Hippocampal formation (tissue), 2 donors: ENCODE measurements at regions not wholly inside any gene's neighbourhood (a gene's known extent, or its start where the extent isn't known, plus 50 kb on each side); places are given as distances from the start of the nearest gene placed in this dataset.
"Not testable (repeated sequence)": the region's sequence is repeated elsewhere in the genome, so short reads cannot be mapped to it uniquely, and the experiment has no call there.

Experiments
- DNase-seq, 2 donors: peaks; one replicate each; lab custom pipeline; 2025; lab: John Stamatoyannopoulos, UW

DNA sequence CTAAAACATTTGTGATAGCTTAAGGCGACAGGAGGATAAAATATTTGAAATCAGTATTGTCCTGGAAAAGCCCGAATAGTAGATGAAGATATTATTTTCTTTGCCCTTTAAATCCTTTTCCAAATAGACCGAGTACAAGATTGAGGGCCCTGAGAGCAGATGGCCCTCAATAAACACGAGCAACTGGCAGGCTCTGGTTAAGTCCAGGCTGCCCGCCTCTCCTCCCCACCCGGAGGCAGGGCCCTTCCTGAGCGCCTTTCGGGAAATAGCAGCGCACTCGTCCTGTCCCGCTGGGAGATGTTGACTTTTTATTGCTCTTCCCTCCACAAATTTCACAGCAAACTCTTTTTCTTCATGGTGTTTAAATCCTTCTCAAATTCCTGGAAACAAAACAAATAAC, 50.8 kb upstream of the MAX start:
- DNase-seq = no peak

DNA sequence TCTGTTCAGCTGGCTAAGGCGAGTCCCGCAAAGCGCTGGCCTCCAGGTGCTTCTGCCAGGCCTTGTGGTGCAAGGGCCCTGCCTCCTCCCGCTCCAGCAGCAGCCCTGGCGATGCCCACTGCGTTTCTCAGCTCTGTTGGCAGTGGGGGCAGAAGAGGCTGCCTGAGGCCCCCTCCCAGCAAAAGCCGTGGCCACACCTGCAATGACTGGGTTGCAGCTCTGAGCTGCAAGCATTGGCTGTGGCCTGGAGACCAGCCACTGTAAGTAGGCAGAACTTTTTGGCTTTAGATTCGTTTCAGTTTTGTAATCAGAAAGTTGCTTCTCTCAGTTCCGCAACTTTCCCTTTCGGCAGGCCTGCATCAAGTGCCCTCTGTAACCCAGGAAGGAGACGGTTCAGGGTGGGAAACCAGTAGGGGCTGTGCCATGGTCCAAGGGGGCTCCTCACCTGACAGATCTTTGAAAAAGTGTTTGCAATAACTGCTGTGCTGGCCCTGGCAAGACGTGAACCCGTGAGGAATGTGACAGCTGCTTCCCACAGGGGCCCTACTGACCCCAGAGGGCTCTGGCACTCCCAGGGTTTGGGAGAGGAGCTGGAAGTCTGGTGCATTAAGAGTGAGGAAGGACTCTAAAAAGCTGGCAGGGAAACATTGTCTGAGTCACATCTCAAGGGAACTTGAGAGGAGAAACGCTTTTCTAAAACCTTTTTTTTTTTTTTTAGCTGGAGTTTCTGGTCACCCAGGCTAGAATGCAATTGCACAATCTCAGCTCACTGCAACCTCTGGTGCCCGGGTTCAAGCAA, 54.5 kb upstream of the MAX start:
- peak in 1 of 2 donors; percentile 15 for DNase-seq

GRCh38 chr14:65159281-65160062, 57.2 kb upstream of the MAX start:
- no peak for DNase-seq

- no peak for DNase-seq
Measured at GRCh38 chr14:65160091-65160490, 57.8 kb upstream of the MAX start.

DNA sequence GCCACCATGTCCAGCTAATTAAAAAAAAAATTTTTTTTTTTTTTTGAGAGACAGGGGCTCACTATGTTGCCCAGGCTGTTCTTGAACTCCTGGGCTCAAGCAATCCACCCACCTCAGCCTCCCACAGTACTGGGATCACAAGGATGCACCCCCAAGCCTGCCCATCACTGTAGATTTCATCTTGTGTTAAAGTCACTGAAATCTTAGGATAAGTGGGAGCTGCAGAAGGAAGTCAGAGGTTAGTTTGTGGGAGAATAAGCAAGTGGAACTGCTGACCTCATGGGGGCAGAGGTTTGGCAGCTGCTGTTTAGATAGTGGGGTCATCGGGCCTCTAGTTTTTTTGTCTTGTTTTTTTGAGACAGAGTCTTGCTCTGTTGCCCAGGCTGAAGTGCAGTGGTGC, 59.7 kb upstream of the MAX start:
- no peak for DNase-seq

DNA sequence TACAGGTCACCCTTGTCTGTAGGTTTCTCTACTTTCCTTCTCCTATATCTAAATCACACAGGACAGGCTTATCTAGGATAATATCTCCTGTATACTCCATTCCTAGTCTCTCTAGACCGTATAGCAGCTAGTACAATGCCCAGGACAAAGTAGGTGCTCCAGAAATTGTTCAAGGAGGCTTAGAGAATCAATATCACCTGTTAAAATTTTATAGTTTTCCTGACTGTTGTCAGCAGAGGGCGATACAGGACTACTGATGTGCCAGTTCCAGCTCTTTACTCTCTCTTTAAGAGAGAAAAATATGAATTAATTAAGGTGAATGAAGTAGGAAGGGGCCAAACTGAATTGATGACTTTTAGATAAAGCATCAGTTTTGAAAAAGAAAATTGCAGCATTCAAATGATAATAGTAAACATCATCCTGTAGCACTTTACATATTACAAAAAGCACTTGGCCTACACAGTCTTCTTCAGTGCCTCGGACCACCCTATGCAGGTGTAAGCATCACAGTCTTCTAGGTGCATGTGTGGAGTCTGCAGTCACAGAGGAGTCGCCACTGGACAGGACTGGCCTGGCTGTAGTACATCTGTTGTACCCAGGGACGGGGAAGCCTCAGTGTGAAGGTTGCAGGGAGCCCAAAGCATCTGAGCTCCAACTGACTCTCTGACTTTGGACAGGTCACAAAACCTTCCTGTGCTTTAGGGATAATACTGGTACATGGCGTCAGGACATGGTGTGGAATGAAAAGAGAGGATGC, 61.9 kb upstream of the MAX start:
- peak in 1 of 2 donors; percentile 69 for DNase-seq

GRCh38 chr14:65164825-65165135, 62.5 kb upstream of the MAX start:
- no peak for DNase-seq

DNA sequence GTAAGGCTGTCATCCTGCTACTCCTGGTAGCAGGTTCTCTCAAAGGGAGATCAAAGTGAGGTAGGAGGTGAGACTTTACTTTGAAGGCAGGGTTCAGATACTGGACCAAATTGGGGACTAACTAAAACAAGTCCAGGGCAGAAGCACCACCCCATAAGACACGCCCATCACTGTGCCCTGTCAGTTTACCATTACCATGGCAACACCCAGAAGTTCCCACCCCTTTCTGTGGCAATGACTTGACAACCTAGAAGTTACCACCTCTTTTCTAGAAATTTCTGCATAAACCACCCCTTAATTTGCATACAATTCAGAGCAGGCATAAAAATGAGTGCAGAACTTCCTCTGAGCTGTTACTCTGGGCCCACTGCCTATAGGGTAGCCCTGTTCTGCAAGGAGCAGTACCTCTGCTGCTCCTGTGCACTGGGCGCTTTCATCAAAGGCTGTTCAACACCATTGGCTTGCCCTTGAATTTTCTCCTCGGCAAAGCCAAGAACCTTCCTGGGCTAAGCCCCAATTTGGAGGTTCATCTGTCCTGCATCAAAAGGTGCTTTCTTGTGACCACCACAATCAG, 64.8 kb upstream of the MAX start:
- no peak for DNase-seq

DNA sequence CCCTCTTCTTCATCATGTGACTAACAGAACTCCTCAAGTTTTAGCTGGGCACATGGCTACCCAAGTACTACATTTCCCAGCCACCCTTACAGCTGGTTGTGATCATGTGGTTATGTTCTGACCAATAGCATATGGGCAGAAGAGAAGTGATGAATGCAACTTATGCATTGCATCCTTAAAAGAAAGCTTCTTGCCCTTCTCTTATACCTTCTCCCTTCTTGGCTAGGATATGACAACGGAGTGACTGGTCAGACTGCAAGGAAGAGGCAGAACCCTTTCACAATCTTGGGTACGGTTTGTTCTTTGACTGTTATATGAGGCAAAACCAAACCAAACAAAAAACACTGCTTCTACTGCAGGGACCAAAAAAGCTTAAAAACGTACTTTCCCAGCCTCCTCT, 66.5 kb upstream of the MAX start:
- peak in 1 of 2 donors; percentile 77 for DNase-seq

GRCh38 chr14:65169351-65169750, 67.0 kb upstream of the MAX start:
- DNase-seq = peak; percentile 32 to 77

GRCh38 chr14:65170318-65170717, 68.0 kb upstream of the MAX start:
- DNase-seq = peak; percentile 11 to 63

DNA sequence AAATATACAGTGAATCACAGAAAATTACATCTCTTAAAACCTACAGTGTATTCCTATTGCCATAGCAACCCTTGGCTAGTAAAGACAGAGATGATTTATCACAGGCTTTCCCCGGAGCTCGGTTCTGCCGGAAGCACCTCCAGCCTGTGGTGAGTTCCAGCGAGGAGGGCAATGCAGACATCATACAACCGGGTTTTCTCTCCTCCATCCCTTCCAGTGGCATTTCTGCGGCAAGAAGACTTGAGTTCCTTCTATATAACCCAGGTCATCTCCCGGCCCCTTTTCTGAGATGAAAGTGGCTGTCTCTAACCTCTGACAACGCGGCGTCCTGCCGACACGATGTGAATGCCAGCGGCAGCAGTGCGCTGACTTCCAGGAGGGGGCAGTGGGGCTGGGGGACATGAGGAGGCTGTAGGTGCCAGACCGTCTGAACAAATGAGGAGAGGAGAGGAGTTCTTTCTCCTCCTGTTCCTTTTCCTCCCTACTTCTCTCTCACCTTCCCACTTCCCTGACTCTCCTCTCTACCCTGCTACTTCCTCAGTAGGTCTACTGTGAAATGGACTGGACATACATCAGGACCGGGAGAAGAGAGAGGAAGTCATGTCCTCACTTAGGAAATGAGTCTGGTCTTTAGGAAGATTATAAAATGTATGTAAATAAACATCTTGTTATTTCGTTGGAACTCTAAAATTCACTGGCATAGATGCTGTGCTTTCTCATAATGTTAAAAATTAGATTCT, 68.6 kb upstream of the MAX start:
- DNase-seq = peak; percentile 60 to 67

DNA sequence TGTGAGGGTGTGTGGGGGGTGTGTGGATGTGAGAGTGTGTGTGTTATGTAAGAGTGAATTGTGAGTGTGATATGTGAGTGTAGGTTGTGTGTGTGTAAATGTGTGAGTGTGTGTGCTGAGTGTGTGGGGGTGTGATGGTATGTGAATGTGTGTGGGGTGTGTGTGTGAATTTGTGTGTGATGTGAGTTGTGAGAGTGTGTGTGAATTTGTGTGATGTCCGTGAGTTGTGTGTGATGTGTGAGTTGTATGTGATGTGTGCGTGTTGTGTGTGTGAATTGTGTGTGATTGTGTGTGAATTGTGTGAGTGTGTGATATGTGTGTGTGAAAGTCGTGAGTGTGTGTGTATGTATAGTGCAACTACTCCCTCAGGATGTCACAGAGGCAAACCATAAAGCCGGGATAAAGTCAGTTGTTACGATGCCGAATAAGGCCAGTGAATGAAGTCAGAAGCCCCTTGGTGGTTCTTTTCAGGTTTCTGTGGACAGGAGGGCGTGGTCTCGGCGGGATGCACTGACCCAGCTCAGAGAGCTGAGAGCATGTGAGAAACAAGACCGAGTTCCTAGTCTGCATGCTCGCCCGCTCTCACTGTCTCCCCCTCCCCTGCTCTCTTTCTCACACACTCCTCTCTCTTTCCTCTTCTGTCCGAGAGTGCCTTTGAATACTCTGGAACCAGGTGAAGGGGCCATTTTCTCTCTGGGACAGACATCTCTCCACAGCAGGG, 71.8 kb upstream of the MAX start:
- DNase-seq = no peak

GRCh38 chr14:65174783-65175182, 72.5 kb upstream of the MAX start:
- no peak for DNase-seq

DNA sequence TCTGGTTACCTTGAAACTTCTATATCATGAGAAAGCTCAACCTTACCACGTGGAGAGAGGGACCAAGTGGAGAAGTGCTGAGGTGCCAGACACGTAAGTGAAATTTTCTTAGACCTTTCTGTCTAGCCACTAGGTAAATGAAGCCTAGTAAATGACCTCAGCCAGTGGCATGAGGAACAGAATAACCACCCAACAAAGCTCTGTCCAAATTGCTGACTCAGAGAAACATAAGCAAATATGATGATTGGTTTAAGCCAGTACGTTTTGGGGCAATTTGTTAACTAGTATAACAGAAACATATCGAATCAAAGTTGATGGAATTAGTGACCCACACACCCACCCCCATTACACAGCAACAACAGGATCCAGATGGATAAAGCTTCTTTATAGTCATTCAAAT, 75.2 kb upstream of the MAX start:
- no peak for DNase-seq

- not testable (repeated sequence) for DNase-seq
Measured at GRCh38 chr14:65179231-65179630, 76.9 kb upstream of the MAX start.

DNA sequence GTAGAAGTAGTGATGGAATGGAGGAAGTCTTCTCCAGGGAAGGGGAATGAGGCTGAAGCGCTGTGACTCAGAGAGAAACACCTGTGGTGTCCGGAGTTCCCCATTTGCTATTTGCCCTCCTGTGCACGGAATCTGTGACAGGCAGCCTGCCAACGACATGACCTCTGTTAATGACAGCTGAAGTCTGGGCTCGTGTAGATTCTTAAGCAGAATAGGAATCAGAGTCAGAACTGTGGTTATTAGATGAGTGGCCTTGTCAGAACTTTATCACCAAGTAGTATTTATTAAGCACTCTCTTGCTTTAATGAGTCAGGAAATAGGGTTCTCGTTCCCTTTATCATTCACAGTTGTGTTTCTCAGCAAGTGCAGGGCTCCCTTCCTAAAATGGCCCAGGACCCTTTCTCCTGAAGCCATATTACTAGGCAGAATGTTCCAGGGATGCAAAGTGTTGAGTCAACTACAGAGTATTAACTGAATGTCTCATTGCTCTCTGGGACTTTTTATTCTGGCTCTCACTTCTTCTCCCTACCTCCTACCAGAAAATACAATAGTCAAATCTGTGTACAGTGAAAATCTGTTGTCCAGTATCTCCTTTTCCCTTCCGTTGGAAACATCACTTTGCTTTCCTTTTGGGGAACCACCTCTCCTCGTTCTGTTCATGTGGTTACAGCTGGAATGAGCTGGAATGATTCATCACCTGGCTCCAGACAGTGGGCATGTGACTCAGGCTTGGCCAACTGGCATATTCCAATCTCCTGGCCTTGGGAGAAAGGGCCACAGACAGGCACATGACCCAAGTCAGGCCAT, 77.8 kb upstream of the MAX start:
- DNase-seq = no peak

GRCh38 chr14:65180725-65181025, 78.4 kb upstream of the MAX start:
- no peak for DNase-seq

DNA sequence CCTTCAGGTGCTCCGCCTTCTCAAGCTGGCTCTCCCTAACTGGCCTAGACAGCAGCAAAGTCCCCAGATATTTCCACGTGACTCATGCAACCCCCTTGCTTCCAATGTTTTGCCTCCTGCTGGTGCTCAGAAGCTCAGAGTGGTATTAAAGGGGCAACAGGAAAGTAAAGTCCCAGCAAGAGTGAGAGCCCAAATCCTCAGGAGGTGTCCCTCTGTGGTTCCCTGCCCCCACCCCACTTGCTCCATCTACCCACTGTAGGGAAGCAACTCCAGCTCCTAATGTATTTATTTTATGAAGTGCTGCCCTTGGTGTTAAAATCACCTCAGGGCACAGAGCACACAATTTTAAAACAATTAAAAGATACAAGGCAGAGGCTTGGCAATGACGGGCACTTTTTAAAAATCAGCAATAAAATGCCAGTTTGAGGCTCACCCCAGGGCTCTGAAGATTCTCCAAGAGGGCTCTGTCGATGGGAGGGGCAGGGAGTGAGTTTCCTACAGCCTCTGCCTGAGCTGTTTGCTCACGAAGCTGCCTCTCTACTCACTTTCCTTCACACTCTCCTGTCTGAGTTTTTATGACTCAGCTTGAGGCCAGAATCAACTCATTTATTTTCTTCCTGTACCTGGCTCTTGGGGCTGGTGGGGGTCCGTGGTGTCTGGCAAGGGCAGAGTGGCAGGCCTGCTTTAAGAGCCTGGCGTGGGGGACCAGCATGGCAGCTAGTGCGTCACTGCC, 81.9 kb upstream of the MAX start:
- DNase-seq = no peak

- DNase-seq = no peak
Measured at GRCh38 chr14:65185829-65186228, 83.5 kb upstream of the MAX start.
